ENCODE measurements at regions not wholly inside any gene's neighbourhood (a gene's known extent, or its start where the extent isn't known, plus 50 kb on each side); places are given as distances from the start of the nearest gene placed in this dataset.
"Not testable (repeated sequence)": the region's sequence is repeated elsewhere in the genome, so short reads cannot be mapped to it uniquely, and the experiment has no call there.

DNA sequence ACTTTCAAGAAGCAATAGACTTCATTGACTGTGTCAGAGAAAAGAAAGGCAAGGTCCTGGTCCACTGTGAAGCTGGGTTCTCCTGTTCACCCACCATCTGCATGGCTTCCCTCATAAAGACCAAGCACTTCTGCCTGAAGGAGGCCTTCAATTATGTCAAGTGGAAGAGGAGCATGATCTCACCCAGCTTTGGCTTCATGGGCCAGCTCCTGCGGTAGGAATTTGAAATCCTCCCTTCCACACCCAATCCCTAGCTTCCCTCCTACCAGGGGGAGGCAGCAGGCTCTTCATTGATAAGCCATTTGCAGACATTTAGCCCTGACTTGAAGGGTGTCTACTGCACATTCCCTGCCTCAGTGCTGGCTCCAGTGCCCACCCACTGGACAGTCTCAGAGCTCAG lies 84.3 kb upstream of the RHOU start:
- DNase-seq (no peak), ATAC-seq (ENCODE audit: low read depth) (no peak)
- intact Hi-C loops (cut with micrococcal nuclease): no loop called here
- Mint-ChIP-seq H3K27me3 (peaks cover 68% of the 10 kb centered on the region), H3K4me1 (peaks cover 25% of the 10 kb centered on the region), H3K27ac (no peak overlapping the region), H3K4me3 (no peak overlapping the region), H3K9me3 (ENCODE audit: insufficient read depth) (no peaks in the 10 kb centered on the region)
- ChIA-PET POLR2A (no interaction called here), CTCF (interaction anchor here (1.3 kb wide), 1 partner anchor 13 kb away, joined by 6 read pairs; no protein-coding TSS in a partner anchor)
- Histone ChIP-seq H3K36me3 (replicated peaks in 1 of 2; ENCODE audit: control extremely low read depth in 1 of 2, control insufficient read depth in 1 of 2, extremely low read depth in 1 of 2, insufficient read depth in 2 of 2, low read length in 1 of 2) (no peaks in the 10 kb centered on the region), H3K27ac (ENCODE audit: low read length in 2 of 2) (no peak overlapping the region), H4K20me1 (ENCODE audit: control insufficient read depth, insufficient read depth, low read length, poor library complexity, severe bottlenecking) (no peaks in the 10 kb centered on the region), H3K79me2 (ENCODE audit: control insufficient read depth, insufficient read depth, low read length) (no peaks in the 10 kb centered on the region), H3K27me3 (replicated peaks in 1 of 4; ENCODE audit: control extremely low read depth in 1 of 4, control insufficient read depth in 3 of 4, insufficient read depth in 4 of 4, low read length in 3 of 4) (peaks cover 0 to 68% (median 64%) of the 10 kb centered on the region in 4 experiments), H3K4me3 (ENCODE audit: control extremely low read depth in 1 of 5, extremely low read depth in 1 of 5, insufficient read depth in 1 of 5, low read depth in 2 of 5, low read length in 4 of 5) (no peak overlapping the region), H2AFZ (ENCODE audit: insufficient read depth, low read depth, low read length, poor library complexity, severe bottlenecking) (no peak overlapping the region), H3K4me1 (ENCODE audit: control insufficient read depth in 2 of 2, insufficient read depth in 2 of 2, low read length in 2 of 2) (peaks cover 27 to 36% of the 10 kb centered on the region in 2 donors), H3K4me2 (replicated peaks; ENCODE audit: low read depth, low read length, poor library complexity, severe bottlenecking) (no peak overlapping the region), H3K9me3 (ENCODE audit: control extremely low read depth in 1 of 3, control insufficient read depth in 2 of 3, insufficient read depth in 1 of 3, low read length in 2 of 3) (peaks cover 0 to 35% (median 1%) of the 10 kb centered on the region in 3 donors), H3K9ac (ENCODE audit: low read length) (no peak overlapping the region)
- TF ChIP-seq, protein P1, sequence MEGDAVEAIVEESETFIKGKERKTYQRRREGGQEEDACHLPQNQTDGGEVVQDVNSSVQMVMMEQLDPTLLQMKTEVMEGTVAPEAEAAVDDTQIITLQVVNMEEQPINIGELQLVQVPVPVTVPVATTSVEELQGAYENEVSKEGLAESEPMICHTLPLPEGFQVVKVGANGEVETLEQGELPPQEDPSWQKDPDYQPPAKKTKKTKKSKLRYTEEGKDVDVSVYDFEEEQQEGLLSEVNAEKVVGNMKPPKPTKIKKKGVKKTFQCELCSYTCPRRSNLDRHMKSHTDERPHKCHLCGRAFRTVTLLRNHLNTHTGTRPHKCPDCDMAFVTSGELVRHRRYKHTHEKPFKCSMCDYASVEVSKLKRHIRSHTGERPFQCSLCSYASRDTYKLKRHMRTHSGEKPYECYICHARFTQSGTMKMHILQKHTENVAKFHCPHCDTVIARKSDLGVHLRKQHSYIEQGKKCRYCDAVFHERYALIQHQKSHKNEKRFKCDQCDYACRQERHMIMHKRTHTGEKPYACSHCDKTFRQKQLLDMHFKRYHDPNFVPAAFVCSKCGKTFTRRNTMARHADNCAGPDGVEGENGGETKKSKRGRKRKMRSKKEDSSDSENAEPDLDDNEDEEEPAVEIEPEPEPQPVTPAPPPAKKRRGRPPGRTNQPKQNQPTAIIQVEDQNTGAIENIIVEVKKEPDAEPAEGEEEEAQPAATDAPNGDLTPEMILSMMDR (IDR thresholded peaks at IDR 0.05): no peak
- no peak for TF ChIP-seq EZH2 (IDR thresholded peaks at IDR 0.05; ENCODE audit: borderline replicate concordance, insufficient read depth, low read depth, low read length, poor library complexity, severe bottlenecking)
- no CpG with 5 or more reads among the region's 1 CpG for WGBS (ENCODE audit: insufficient coverage)

DNA sequence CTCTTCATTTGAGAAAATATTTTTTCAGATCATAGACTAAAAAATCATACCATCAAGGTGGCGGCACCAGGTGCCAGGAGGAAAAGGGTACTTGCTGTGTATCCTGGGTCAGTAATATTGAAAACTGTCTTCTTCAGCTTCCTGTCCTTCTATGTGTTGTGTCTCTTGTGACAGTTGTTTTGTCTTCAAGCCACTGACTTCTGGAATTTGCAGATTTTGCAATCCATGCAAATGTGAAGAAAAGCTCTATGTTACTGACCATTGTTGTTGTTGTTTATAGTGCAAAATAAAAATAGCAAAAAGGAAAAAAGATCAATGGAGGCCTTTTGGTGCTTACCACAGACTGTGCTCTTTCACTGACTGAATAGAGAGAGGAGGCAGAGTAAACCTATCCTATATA lies 83.2 kb upstream of the RHOU start:
- WGBS (ENCODE audit: insufficient coverage): no CpG with 5 or more reads among the region's 1 CpG

DNA sequence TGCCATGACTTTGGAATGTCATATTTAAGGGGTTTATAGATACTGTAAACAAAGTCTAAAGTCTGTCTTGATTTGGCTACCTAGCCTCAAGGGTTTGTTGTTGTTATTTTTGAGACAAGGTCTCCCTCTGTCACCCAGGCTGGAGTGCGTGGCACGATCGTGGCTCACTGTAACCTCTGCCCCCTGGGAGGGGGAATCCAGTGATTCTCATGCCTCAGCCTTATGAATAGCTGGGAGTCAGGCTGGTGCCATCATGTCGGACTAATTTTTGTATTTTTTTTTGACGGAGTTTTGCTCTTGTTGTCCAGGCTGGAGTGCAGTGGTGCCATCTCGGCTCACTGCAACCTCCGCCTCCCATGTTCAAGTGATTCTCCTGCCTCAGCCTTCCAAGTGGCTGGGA lies 82.2 kb upstream of the RHOU start:
- H3K9me3 Mint-ChIP-seq (ENCODE audit: insufficient read depth); H3K9ac ChIP-seq (ENCODE audit: low read length); H3K4me1 Mint-ChIP-seq; POLR2A ChIA-PET; DNase-seq; H4K20me1 ChIP-seq (ENCODE audit: control insufficient read depth, insufficient read depth, low read length, poor library complexity, severe bottlenecking); ATAC-seq (ENCODE audit: low read depth); H3K36me3 ChIP-seq (replicated peaks in 1 of 2; ENCODE audit: control extremely low read depth in 1 of 2, control insufficient read depth in 1 of 2, extremely low read depth in 1 of 2, insufficient read depth in 2 of 2, low read length in 1 of 2); H2AFZ ChIP-seq (ENCODE audit: insufficient read depth, low read depth, low read length, poor library complexity, severe bottlenecking); CTCF ChIA-PET; H3K79me2 ChIP-seq (ENCODE audit: control insufficient read depth, insufficient read depth, low read length); H3K27ac Mint-ChIP-seq; H3K4me3 Mint-ChIP-seq; H3K4me3 ChIP-seq (ENCODE audit: control extremely low read depth in 1 of 5, extremely low read depth in 1 of 5, insufficient read depth in 1 of 5, low read depth in 2 of 5, low read length in 4 of 5); H3K4me2 ChIP-seq (replicated peaks; ENCODE audit: low read depth, low read length, poor library complexity, severe bottlenecking); intact Hi-C loops (cut with micrococcal nuclease); H3K27ac ChIP-seq (ENCODE audit: low read length in 2 of 2): not testable (repeated sequence)
- 99% methylated on average over 7 of the region's 7 CpGs for WGBS (ENCODE audit: insufficient coverage)
- peaks cover 66% of the 10 kb centered on the region for H3K27me3 Mint-ChIP-seq
- H3K4me1 ChIP-seq (ENCODE audit: control insufficient read depth in 2 of 2, insufficient read depth in 2 of 2, low read length in 2 of 2): peaks cover 11 to 21% of the 10 kb centered on the region in 2 donors
- peaks cover 0 to 19% (median 1%) of the 10 kb centered on the region in 3 donors for H3K9me3 ChIP-seq (ENCODE audit: control extremely low read depth in 1 of 3, control insufficient read depth in 2 of 3, insufficient read depth in 1 of 3, low read length in 2 of 3)
- peaks cover 0 to 61% (median 49%) of the 10 kb centered on the region in 4 experiments for H3K27me3 ChIP-seq (replicated peaks in 1 of 4; ENCODE audit: control extremely low read depth in 1 of 4, control insufficient read depth in 3 of 4, insufficient read depth in 4 of 4, low read length in 3 of 4)

More for the DNA sequence above, 83.2 kb upstream of the RHOU start:
- H3K4me3 Mint-ChIP-seq: no peak overlapping the region
- H3K4me1 ChIP-seq (ENCODE audit: control insufficient read depth in 2 of 2, insufficient read depth in 2 of 2, low read length in 2 of 2): peaks cover 20 to 31% of the 10 kb centered on the region in 2 donors
- no peak overlapping the region for H3K4me2 ChIP-seq (replicated peaks; ENCODE audit: low read depth, low read length, poor library complexity, severe bottlenecking)
- no peaks in the 10 kb centered on the region for H4K20me1 ChIP-seq (ENCODE audit: control insufficient read depth, insufficient read depth, low read length, poor library complexity, severe bottlenecking)
- peaks cover 0 to 28% (median 1%) of the 10 kb centered on the region in 3 donors for H3K9me3 ChIP-seq (ENCODE audit: control extremely low read depth in 1 of 3, control insufficient read depth in 2 of 3, insufficient read depth in 1 of 3, low read length in 2 of 3)
- H2AFZ ChIP-seq (ENCODE audit: insufficient read depth, low read depth, low read length, poor library complexity, severe bottlenecking): no peak overlapping the region
- H3K9me3 Mint-ChIP-seq (ENCODE audit: insufficient read depth): no peaks in the 10 kb centered on the region
- H3K27me3 ChIP-seq (replicated peaks in 1 of 4; ENCODE audit: control extremely low read depth in 1 of 4, control insufficient read depth in 3 of 4, insufficient read depth in 4 of 4, low read length in 3 of 4): peaks cover 0 to 68% (median 59%) of the 10 kb centered on the region in 4 experiments
- peaks cover 69% of the 10 kb centered on the region for H3K27me3 Mint-ChIP-seq
- H3K9ac ChIP-seq (ENCODE audit: low read length): no peak overlapping the region
- POLR2A ChIA-PET: no interaction called here
- intact Hi-C loops (cut with micrococcal nuclease): no loop called here
- TF ChIP-seq, protein P1 (IDR thresholded peaks at IDR 0.05): no peak
- TF ChIP-seq EZH2 (IDR thresholded peaks at IDR 0.05; ENCODE audit: borderline replicate concordance, insufficient read depth, low read depth, low read length, poor library complexity, severe bottlenecking): no peak
- ATAC-seq (ENCODE audit: low read depth) (no peak), DNase-seq (no peak)
- H3K4me1 Mint-ChIP-seq: peaks cover 18% of the 10 kb centered on the region
- no peak overlapping the region for H3K4me3 ChIP-seq (ENCODE audit: control extremely low read depth in 1 of 5, extremely low read depth in 1 of 5, insufficient read depth in 1 of 5, low read depth in 2 of 5, low read length in 4 of 5)
- CTCF ChIA-PET: interaction anchor here (0.6 kb wide), 1 partner anchor 240 kb away, joined by 4 read pairs; no protein-coding TSS in a partner anchor
- H3K27ac ChIP-seq (ENCODE audit: low read length in 2 of 2): no peak overlapping the region
- no peaks in the 10 kb centered on the region for H3K36me3 ChIP-seq (replicated peaks in 1 of 2; ENCODE audit: control extremely low read depth in 1 of 2, control insufficient read depth in 1 of 2, extremely low read depth in 1 of 2, insufficient read depth in 2 of 2, low read length in 1 of 2)
- H3K27ac Mint-ChIP-seq: no peak overlapping the region
- no peaks in the 10 kb centered on the region for H3K79me2 ChIP-seq (ENCODE audit: control insufficient read depth, insufficient read depth, low read length)

Data from B cell (primary cell).